Suprapubic skin (tissue), 4 donors: ENCODE measurements at regions not wholly inside any gene's neighbourhood (a gene's known extent, or its start where the extent isn't known, plus 50 kb on each side); places are given as distances from the start of the nearest gene placed in this dataset.

Experiments
- DNase-seq, 2 donors: peaks; one replicate each; pipeline ENCODE4 v3.0.0-alpha.2; 2019; ENCODE audit warnings: low spot score in 2 of 2
- H3K27ac ChIP-seq: fragments of 200-600 bp; sonication (generic); one replicate; pipeline ENCODE4 v1.5.1; 2019
- H3K27me3 ChIP-seq: fragments of 200-600 bp; sonication (generic); one replicate; pipeline ENCODE4 v1.5.1; 2019
- H3K36me3 ChIP-seq: fragments of 200-600 bp; sonication (generic); one replicate; pipeline ENCODE4 v1.5.1; 2019
- H3K4me1 ChIP-seq: fragments of 200-600 bp; sonication (generic); one replicate; pipeline ENCODE4 v1.5.1; 2019
- H3K4me3 ChIP-seq: fragments of 200-600 bp; sonication (generic); one replicate; pipeline ENCODE4 v1.5.1; 2019; ENCODE audit warnings: mild to moderate bottlenecking
- H3K9me3 ChIP-seq: fragments of 200-600 bp; sonication (generic); one replicate; pipeline ENCODE4 v1.5.1; 2019
- CTCF ChIP-seq, 2 donors: fragments of 200-600 bp in 1 of 2; fragments of 450-650 bp in 1 of 2; sonication (generic) in 1 of 2; IDR thresholded peaks; one replicate each; pipeline ENCODE4 v1.5.1; 2016 to 2019; ENCODE audit warnings: antibody characterized with exemption in 2 of 2, mild to moderate bottlenecking in 1 of 2, moderate library complexity in 1 of 2
- EP300 ChIP-seq: sonication (generic); formaldehyde crosslinking; IDR thresholded peaks from one replicate; pipeline ENCODE4 v1.6.1; 2017; ENCODE audit warnings: antibody characterized with exemption
- POLR2A ChIP-seq, 2 donors: fragments of 450-650 bp; IDR thresholded peaks; one replicate each; pipeline ENCODE4 v1.6.1; 2017; ENCODE audit warnings: antibody characterized with exemption in 2 of 2, mild to moderate bottlenecking in 2 of 2, moderate library complexity in 2 of 2
- POLR2AphosphoS5 ChIP-seq, 3 donors: sonication (generic); formaldehyde crosslinking; IDR thresholded peaks; one replicate each; pipeline ENCODE4 v1.6.1; 2017; ENCODE audit warnings: antibody characterized with exemption in 3 of 3
- WGBS: methylation state at CpG from one replicate; pipeline ENCODE4 v1.1.5; 2018; 5-methylcytosine and 5-hydroxymethylcytosine counted together

GRCh38 chr10:60441515-60441914 lies 51.8 kb upstream of the ANK3 start:
- no peak for DNase-seq
- Histone ChIP-seq H3K9me3 (no peaks in the 10 kb centered on the region), H3K27ac (no peak overlapping the region), H3K27me3 (no peaks in the 10 kb centered on the region), H3K4me1 (peaks cover 7% of the 10 kb centered on the region), H3K4me3 (no peak overlapping the region), H3K36me3 (no peaks in the 10 kb centered on the region)
- TF ChIP-seq EP300, result no peak
- no peak for TF ChIP-seq POLR2AphosphoS5 (IDR thresholded peaks at IDR 0.05)
- no peak for TF ChIP-seq POLR2A (IDR thresholded peaks at IDR 0.05)
- TF ChIP-seq CTCF (IDR thresholded peaks at IDR 0.05), result no peak
- WGBS, result 63% methylated on average over 1 of the region's 1 CpG

GRCh38 chr10:60439641-60440040 lies 50.0 kb upstream of the ANK3 start:
- Histone ChIP-seq H3K9me3 (no peaks in the 10 kb centered on the region), H3K27me3 (no peaks in the 10 kb centered on the region), H3K4me3 (no peak overlapping the region), H3K36me3 (no peaks in the 10 kb centered on the region), H3K27ac (no peak overlapping the region), H3K4me1 (no peaks in the 10 kb centered on the region)
- no peak for DNase-seq
- WGBS, result 88% methylated on average over 2 of the region's 2 CpGs
- no peak for TF ChIP-seq CTCF (IDR thresholded peaks at IDR 0.05)
- TF ChIP-seq POLR2AphosphoS5 (IDR thresholded peaks at IDR 0.05), result no peak
- TF ChIP-seq POLR2A (IDR thresholded peaks at IDR 0.05), result no peak
- no peak for TF ChIP-seq EP300
